ENCODE measurements at regions not wholly inside any gene's neighbourhood (a gene's known extent, or its start where the extent isn't known, plus 50 kb on each side); places are given as distances from the start of the nearest gene placed in this dataset.

GRCh38 chr3:18033581-18034108, 291.2 kb upstream of the TBC1D5 start:
- Histone ChIP-seq H2AFZ (ENCODE audit: low read length) (no peak overlapping the region), H4K8ac (ENCODE audit: extremely low read depth, insufficient read depth, low read length) (no peak overlapping the region), H3K9me3 (ENCODE audit: insufficient read depth in 2 of 2, low read depth in 1 of 2, low read length in 1 of 2) (no peaks in the 10 kb centered on the region), H2BK20ac (ENCODE audit: low read length) (no peak overlapping the region), H2BK12ac (ENCODE audit: low read depth, low read length) (no peak overlapping the region), H3K9ac (replicated peaks in 1 of 4; ENCODE audit: extremely low read depth in 1 of 4, low read depth in 3 of 4, low read length in 3 of 4) (no peak overlapping the region), H3K79me1 (ENCODE audit: low read depth, low read length) (no peaks in the 10 kb centered on the region), H3K23me2 (ENCODE audit: low read depth, low read length) (no peaks in the 10 kb centered on the region), H3K4me1 (replicated peaks in 1 of 4; ENCODE audit: control insufficient read depth in 3 of 4, insufficient read depth in 4 of 4, low read length in 3 of 4) (no peaks in the 10 kb centered on the region; a peak in 1 of 7 replicates), H3K4ac (replicated peaks; ENCODE audit: insufficient read length, low read depth, low read length) (no peak overlapping the region), H3K79me2 (ENCODE audit: control insufficient read depth in 1 of 2, insufficient read depth in 2 of 2, low read length in 2 of 2) (no peaks in the 10 kb centered on the region), H3K27ac (ENCODE audit: low read depth, low read length) (no peak overlapping the region), H2BK120ac (replicated peaks; ENCODE audit: low read depth, low read length) (no peak overlapping the region), H2BK5ac (ENCODE audit: low read depth, low read length) (no peak overlapping the region), H3K56ac (replicated peaks; ENCODE audit: insufficient read length, low read depth, low read length) (no peak overlapping the region), H3K27me3 (replicated peaks in 1 of 4; ENCODE audit: control insufficient read depth in 3 of 4, extremely low read depth in 1 of 4, insufficient read depth in 3 of 4, low read length in 3 of 4) (no peaks in the 10 kb centered on the region), H2AK5ac (ENCODE audit: low read depth, low read length) (no peak overlapping the region), H2BK15ac (ENCODE audit: low read length) (no peak overlapping the region), H3K23ac (ENCODE audit: insufficient read length) (no peak overlapping the region), H4K20me1 (replicated peaks in 1 of 2; ENCODE audit: control insufficient read depth in 1 of 2, insufficient read depth in 2 of 2, low read length in 2 of 2) (no peaks in the 10 kb centered on the region), H3K14ac (ENCODE audit: insufficient read length) (no peak overlapping the region), H3K36me3 (ENCODE audit: control insufficient read depth in 2 of 4, insufficient read depth in 4 of 4, low read length in 3 of 4) (no peaks in the 10 kb centered on the region), H4K5ac (ENCODE audit: insufficient read length, low read depth, low read length) (no peak overlapping the region), H3K18ac (ENCODE audit: extremely low read depth, low read length) (no peak overlapping the region), H3K4me2 (ENCODE audit: insufficient read depth in 1 of 2, low read depth in 2 of 2, low read length in 2 of 2) (no peak overlapping the region), H3K4me3 (ENCODE audit: extremely low read depth in 1 of 4, insufficient read depth in 2 of 4, low read depth in 3 of 4, low read length in 4 of 4) (no peak overlapping the region), H4K91ac (replicated peaks; ENCODE audit: insufficient read length, low read length) (no peak overlapping the region)
- POLR2A ChIA-PET (ENCODE audit: partially characterized antibody): no interaction called here
- DNase-seq (ENCODE audit: low read depth in 1 of 2, low spot score in 2 of 2) (no peak), FAIRE-seq (no peak)
- 88% methylated on average over 3 of the region's 3 CpGs; no CpG with 5 or more reads in 1 of the 2 experiments for WGBS, 2 experiments (ENCODE audit: extremely low coverage in 1 of 2, insufficient coverage in 1 of 2, insufficient read length in 1 of 2, insufficient replicate concordance in 2 of 2, low coverage in 1 of 2, low lambda C conversion rate in 2 of 2, missing lambda C conversion rate in 1 of 2)
- CTCF ChIA-PET (ENCODE audit: partially characterized antibody): interaction anchor here (1.0 to 1.4 kb wide), 2 partner anchors 10 to 142 kb away, joined by 3 to 4 read pairs; no protein-coding TSS in a partner anchor
- TF ChIP-seq CBX5 (IDR thresholded peaks at IDR 0.05; ENCODE audit: low read depth, low read length) (no peak), MAX (IDR thresholded peaks at IDR 0.05) (no peak), EGR1 (IDR thresholded peaks at IDR 0.05; ENCODE audit: borderline replicate concordance, low read depth, low read length) (no peak), CHD2 (IDR thresholded peaks at IDR 0.05; ENCODE audit: low read length) (no peak)

All from H1 (cell line).